H1 (cell line): ENCODE measurements at regions not wholly inside any gene's neighbourhood (a gene's known extent, or its start where the extent isn't known, plus 50 kb on each side); places are given as distances from the start of the nearest gene placed in this dataset.

Experiments used
- CTCF ChIA-PET: fragments of 300-600 bp; sonication (Branson Sonifier 250); formaldehyde crosslinking; loops from one replicate; lab custom pipeline; 2021; ENCODE audit not compliant: partially characterized antibody; lab: Charles Lee
- POLR2A ChIA-PET: fragments of 300-600 bp; sonication (Branson Sonifier 250); formaldehyde crosslinking; loops from one replicate; lab custom pipeline; 2021; ENCODE audit warnings: inconsistent platforms; ENCODE audit not compliant: partially characterized antibody; lab: Charles Lee
- DNase-seq, 2 experiments: peaks; one replicate each; pipeline versions ENCODE4 v3.0.0 to v3.0.0-alpha.2; 2010 to 2022; ENCODE audit warnings: low spot score in 2 of 2, low read depth in 1 of 2, mixed read lengths in 1 of 2
- FAIRE-seq: peaks from 2 replicates; lab custom pipeline; 2011; peaks lifted over from hg19 to GRCh38; lab: Jason Lieb, UNC
- H2AFZ ChIP-seq: 2 replicates; pipeline ENCODE4 v1.8.1; 2012; ENCODE audit warnings: low read length, inconsistent platforms
- H2AK5ac ChIP-seq: 2 replicates; pipeline ENCODE4 v1.6.1; 2013; ENCODE audit warnings: low read depth, low read length
- H2BK120ac ChIP-seq: replicated peaks from 2 replicates; pipeline ENCODE3; 2013; ENCODE audit warnings: low read depth, low read length, inconsistent platforms
- H2BK12ac ChIP-seq: 2 replicates; pipeline ENCODE4 v1.6.1; 2013; ENCODE audit warnings: low read depth, low read length
- H2BK15ac ChIP-seq: 2 replicates; pipeline ENCODE4 v1.6.1; 2013; ENCODE audit warnings: low read length
- H2BK20ac ChIP-seq: 2 replicates; pipeline ENCODE4 v1.6.1; 2013; ENCODE audit warnings: low read length
- H2BK5ac ChIP-seq: 2 replicates; pipeline ENCODE4 v1.6.1; 2013; ENCODE audit warnings: low read depth, low read length
- H3K14ac ChIP-seq: 2 replicates; pipeline ENCODE4 v1.6.1; 2013; ENCODE audit warnings: inconsistent platforms; ENCODE audit not compliant: insufficient read length
- H3K18ac ChIP-seq: 2 replicates; pipeline ENCODE4 v1.6.1; 2013; ENCODE audit warnings: low read length; ENCODE audit errors: extremely low read depth
- H3K23ac ChIP-seq: 2 replicates; pipeline ENCODE4 v1.6.1; 2013; ENCODE audit warnings: inconsistent platforms; ENCODE audit not compliant: insufficient read length
- H3K23me2 ChIP-seq: 2 replicates; pipeline ENCODE4 v1.6.1; 2013; ENCODE audit warnings: low read depth, low read length
- H3K27ac ChIP-seq: 2 replicates; pipeline ENCODE4 v1.6.1; 2011; ENCODE audit warnings: low read depth, low read length, inconsistent platforms
- H3K27me3 ChIP-seq, 4 experiments: replicated peaks in 1 of 4; 1 replicate in 1 of 4; 2 replicates in 3 of 4; pipeline versions ENCODE4 v1.6.1 to v1.8.1; 2011 to 2013; ENCODE audit warnings: low read length in 3 of 4, mild to moderate bottlenecking in 3 of 4, inconsistent platforms in 2 of 4, mixed read lengths in 2 of 4, moderate library complexity in 1 of 4; ENCODE audit not compliant: control insufficient read depth in 3 of 4, insufficient read depth in 3 of 4; ENCODE audit errors: extremely low read depth in 1 of 4
- H3K36me3 ChIP-seq, 4 experiments: 2 replicates each; pipeline versions ENCODE4 v1.6.1 to v1.8.1; 2011 to 2013; ENCODE audit warnings: mild to moderate bottlenecking in 4 of 4, low read length in 3 of 4, moderate library complexity in 2 of 4, control low read depth in 1 of 4, inconsistent platforms in 1 of 4; ENCODE audit not compliant: insufficient read depth in 4 of 4, control insufficient read depth in 2 of 4
- H3K4ac ChIP-seq: replicated peaks from 2 replicates; pipeline ENCODE3; 2013; ENCODE audit warnings: low read length, low read depth, mixed read lengths, inconsistent platforms; ENCODE audit not compliant: insufficient read length
- H3K4me1 ChIP-seq, 4 experiments: replicated peaks in 1 of 4; 1 replicate in 1 of 4; 2 replicates in 3 of 4; pipeline versions ENCODE4 v1.6.1 to v1.8.1; 2011 to 2013; ENCODE audit warnings: low read length in 3 of 4, inconsistent platforms in 2 of 4, mixed read lengths in 1 of 4; ENCODE audit not compliant: insufficient read depth in 4 of 4, control insufficient read depth in 3 of 4
- H3K4me2 ChIP-seq, 2 experiments: 2 replicates each; pipeline versions ENCODE4 v1.6.1 to v1.8.1; 2011 to 2013; ENCODE audit warnings: low read depth in 2 of 2, low read length in 2 of 2, control low read depth in 1 of 2, inconsistent platforms in 1 of 2, mild to moderate bottlenecking in 1 of 2; ENCODE audit not compliant: insufficient read depth in 1 of 2
- H3K4me3 ChIP-seq, 4 experiments: fragments of 200-600, 300-600 bp in 1 of 4; sonication (generic), shearing (Covaris generic), sonication (Bioruptor Twin) in 1 of 4; 2 replicates each; pipeline versions ENCODE4 v1.5.1 to v1.8.1; 2011 to 2016; ENCODE audit warnings: low read length in 4 of 4, low read depth in 3 of 4, control low read depth in 2 of 4, inconsistent platforms in 2 of 4, mild to moderate bottlenecking in 2 of 4, mixed read lengths in 1 of 4, moderate library complexity in 1 of 4; ENCODE audit not compliant: insufficient read depth in 2 of 4; ENCODE audit errors: extremely low read depth in 1 of 4
- H3K56ac ChIP-seq: replicated peaks from 2 replicates; pipeline ENCODE3; 2013; ENCODE audit warnings: low read depth, mild to moderate bottlenecking, mixed read lengths, low read length, inconsistent platforms; ENCODE audit not compliant: insufficient read length
- H3K79me1 ChIP-seq: 2 replicates; pipeline ENCODE4 v1.6.1; 2013; ENCODE audit warnings: low read depth, low read length, control low read depth
- H3K79me2 ChIP-seq, 2 experiments: 2 replicates each; pipeline versions ENCODE4 v1.6.1 to v1.8.1; 2012 to 2013; ENCODE audit warnings: low read length in 2 of 2, mild to moderate bottlenecking in 2 of 2, inconsistent platforms in 1 of 2; ENCODE audit not compliant: insufficient read depth in 2 of 2, control insufficient read depth in 1 of 2
- H3K9ac ChIP-seq, 4 experiments: replicated peaks in 1 of 4; 1 replicate in 1 of 4; 2 replicates in 3 of 4; pipeline versions ENCODE4 v1.6.1 to v1.8.1; 2011 to 2013; ENCODE audit warnings: low read depth in 3 of 4, low read length in 3 of 4, control low read depth in 2 of 4, mild to moderate bottlenecking in 2 of 4, moderate library complexity in 2 of 4, inconsistent platforms in 1 of 4; ENCODE audit errors: extremely low read depth in 1 of 4
- H3K9me3 ChIP-seq, 2 experiments: 2 replicates each; pipeline versions ENCODE4 v1.6.1 to v1.8.1; 2012 to 2013; ENCODE audit warnings: mild to moderate bottlenecking in 2 of 2, moderate library complexity in 2 of 2, control low read depth in 1 of 2, inconsistent platforms in 1 of 2, low read depth in 1 of 2, low read length in 1 of 2, mixed read lengths in 1 of 2; ENCODE audit not compliant: insufficient read depth in 2 of 2
- H4K20me1 ChIP-seq, 2 experiments: replicated peaks in 1 of 2; 2 replicates each; pipeline versions ENCODE3 to v1.8.1; 2011 to 2013; ENCODE audit warnings: inconsistent platforms in 2 of 2, low read length in 2 of 2, mild to moderate bottlenecking in 1 of 2; ENCODE audit not compliant: insufficient read depth in 2 of 2, control insufficient read depth in 1 of 2
- H4K5ac ChIP-seq: 2 replicates; pipeline ENCODE4 v1.6.1; 2013; ENCODE audit warnings: low read length, low read depth, mixed read lengths, inconsistent platforms; ENCODE audit not compliant: insufficient read length
- H4K8ac ChIP-seq: 2 replicates; pipeline ENCODE4 v1.8.0; 2013; ENCODE audit warnings: mild to moderate bottlenecking, moderate library complexity, low read length, inconsistent platforms; ENCODE audit not compliant: insufficient read depth; ENCODE audit errors: extremely low read depth
- H4K91ac ChIP-seq: replicated peaks from 2 replicates; pipeline ENCODE3; 2013; ENCODE audit warnings: low read length, mixed read lengths, inconsistent platforms; ENCODE audit not compliant: insufficient read length
- FOSL1 ChIP-seq: IDR thresholded peaks from 2 replicates; pipeline ENCODE4 v1.6.1; 2011; ENCODE audit warnings: mild to moderate bottlenecking, low read depth, low read length, moderate library complexity; ENCODE audit not compliant: insufficient read depth
- HDAC2 ChIP-seq, 2 experiments: fragments of 300-600 bp in 1 of 2; sonication (generic) in 1 of 2; IDR thresholded peaks; 2 replicates each; pipeline ENCODE4 v1.6.1; 2011 to 2012; ENCODE audit warnings: low read depth in 2 of 2, low read length in 2 of 2, mild to moderate bottlenecking in 2 of 2, moderate library complexity in 2 of 2, borderline replicate concordance in 1 of 2, inconsistent platforms in 1 of 2
- KDM4A ChIP-seq: IDR thresholded peaks from one replicate; pipeline ENCODE4 v1.7.1; 2012; ENCODE audit warnings: low read depth, mild to moderate bottlenecking, moderate library complexity, low read length, inconsistent platforms; ENCODE audit not compliant: severe bottlenecking
- MAX ChIP-seq: IDR thresholded peaks from 2 replicates; pipeline ENCODE4 v1.6.1; 2012; ENCODE audit warnings: inconsistent platforms
- PHF8 ChIP-seq: fragments of 200-600 bp; sonication (generic); conservative IDR thresholded peaks from 2 replicates; pipeline ENCODE4 v1.7.1; 2012; ENCODE audit warnings: low read depth, mild to moderate bottlenecking, inconsistent platforms, low read length, moderate library complexity
- RAD21 ChIP-seq, 2 experiments: IDR thresholded peaks in 1 of 2; conservative IDR thresholded peaks in 1 of 2; 2 replicates each; pipeline ENCODE4 v1.6.1; 2011; ENCODE audit warnings: low read depth in 2 of 2, low read length in 2 of 2, improper control_type of control experiment in 1 of 2, inconsistent platforms in 1 of 2, mild to moderate bottlenecking in 1 of 2, moderate library complexity in 1 of 2
- RNF2 ChIP-seq: fragments of 200-900, 300-1000 bp; sonication (generic); IDR thresholded peaks from 2 replicates; pipeline ENCODE4 v1.7.1; 2016; ENCODE audit warnings: borderline replicate concordance, low read depth, mild to moderate bottlenecking, antibody characterized with exemption, low read length; ENCODE audit not compliant: poor library complexity, severe bottlenecking; ENCODE audit errors: missing control alignments
- SUZ12 ChIP-seq: fragments of 200-600 bp; sonication (generic); IDR thresholded peaks from 2 replicates; pipeline ENCODE4 v1.6.1; 2012; ENCODE audit warnings: mild to moderate bottlenecking, inconsistent platforms, low read length, moderate library complexity, mixed read lengths
- YY1 ChIP-seq: IDR thresholded peaks from 2 replicates; pipeline ENCODE4 v1.6.1; 2011; ENCODE audit warnings: low read depth, mild to moderate bottlenecking, low read length
- WGBS, 2 experiments: shearing (Covaris generic) in 1 of 2; methylation state at CpG; one replicate each; pipeline versions ENCODE4 v1.1.6 to v1.1.7; 2013 to 2015; ENCODE audit warnings: low lambda C conversion rate in 2 of 2, mixed read lengths in 2 of 2, inconsistent platforms in 1 of 2, low coverage in 1 of 2, missing lambda C conversion rate in 1 of 2; ENCODE audit not compliant: insufficient replicate concordance in 2 of 2, insufficient coverage in 1 of 2, insufficient read length in 1 of 2; ENCODE audit errors: extremely low coverage in 1 of 2, missing lambda C conversion rate in 1 of 2; 5-methylcytosine and 5-hydroxymethylcytosine counted together

GRCh38 chr9:82490019-82490499 lies 501.5 kb downstream of the SPATA31D1 start:
- Histone ChIP-seq H3K27me3 (no peaks in the 10 kb centered on the region), H3K36me3 (no peaks in the 10 kb centered on the region; a peak in 2 of 8 replicates), H3K23ac (no peak overlapping the region), H3K79me2 (no peaks in the 10 kb centered on the region), H3K18ac (no peak overlapping the region), H4K5ac (no peak overlapping the region), H2BK15ac (no peak overlapping the region), H2BK5ac (no peak overlapping the region), H3K9ac (no peak overlapping the region), H3K4me3 (no peak overlapping the region), H3K4me1 (peaks cover 0 to 4% (median 0%) of the 10 kb centered on the region in 4 experiments; a peak in 1 of 7 replicates), H2BK20ac (no peak overlapping the region), H3K4me2 (no peak overlapping the region), H3K14ac (no peak overlapping the region), H4K20me1 (no peaks in the 10 kb centered on the region), H2BK120ac (no peak overlapping the region), H3K27ac (no peak overlapping the region), H3K23me2 (no peaks in the 10 kb centered on the region; the same call in 1 of the 2 replicates), H2AFZ (no peak overlapping the region), H3K9me3 (no peaks in the 10 kb centered on the region), H4K8ac (no peak overlapping the region), H4K91ac (no peak overlapping the region), H2AK5ac (no peak overlapping the region), H3K4ac (no peak overlapping the region), H3K56ac (no peak overlapping the region), H3K79me1 (no peaks in the 10 kb centered on the region), H2BK12ac (no peak overlapping the region)
- ChIA-PET POLR2A (interaction anchor here (0.6 kb wide), 1 partner anchor 1187 kb away, joined by 4 read pairs; no protein-coding TSS in a partner anchor), CTCF (interaction anchor here (0.9 kb wide), 1 partner anchor 12 kb away, joined by 3 read pairs; no protein-coding TSS in a partner anchor)
- DNase-seq (no peak), FAIRE-seq (no peak)
- 86% methylated on average over 4 of the region's 4 CpGs; no CpG with 5 or more reads in 1 of the 2 experiments for WGBS, 2 experiments
- TF ChIP-seq RAD21 (IDR thresholded peaks at IDR 0.05 in 1 of 2, conservative IDR thresholded peaks at IDR 0.05 in 1 of 2; ENCODE audit: low read depth in 2 of 2, low read length in 2 of 2) (no peak), KDM4A (no peak), SUZ12 (no peak), HDAC2 (IDR thresholded peaks at IDR 0.05; ENCODE audit: borderline replicate concordance in 1 of 2, low read depth in 2 of 2, low read length in 2 of 2) (no peak), PHF8 (no peak), FOSL1 (no peak), YY1 (no peak), MAX (no peak), RNF2 (no peak)
